Body of pancreas (tissue), 4 donors: ENCODE measurements at regions not wholly inside any gene's neighbourhood (a gene's known extent, or its start where the extent isn't known, plus 50 kb on each side); places are given as distances from the start of the nearest gene placed in this dataset.
"Not testable (repeated sequence)": the region's sequence is repeated elsewhere in the genome, so short reads cannot be mapped to it uniquely, and the experiment has no call there.

Source experiments
- ATAC-seq: fragments of 150-250 bp; one replicate; pipeline ENCODE4 v1.9.1; 2016
- DNase-seq, 4 donors: peaks; one replicate each; pipeline ENCODE4 v3.0.0-alpha.2; 2019
- H3K27ac ChIP-seq, 4 donors: fragments of 200-600 bp; sonication (generic); 1 replicate in 3 of 4; 2 replicates in 1 of 4; pipeline versions ENCODE4 v1.5.1 to v1.6.1; 2016 to 2019; ENCODE audit warnings: mild to moderate bottlenecking in 1 of 4, mixed read lengths in 1 of 4, moderate library complexity in 1 of 4
- H3K27me3 ChIP-seq, 2 donors: fragments of 200-600 bp; sonication (generic); one replicate each; pipeline ENCODE4 v1.6.0; 2016; ENCODE audit warnings: mild to moderate bottlenecking in 1 of 2
- H3K36me3 ChIP-seq, 2 donors: fragments of 200-600 bp; sonication (generic); replicated peaks in 1 of 2; 2 replicates each; pipeline ENCODE4 v1.5.1; 2016; ENCODE audit warnings: low read depth in 2 of 2; ENCODE audit not compliant: insufficient read depth in 1 of 2
- H3K4me1 ChIP-seq: fragments of 200-600 bp; sonication (generic); one replicate; pipeline ENCODE4 v1.6.0; 2016
- H3K4me3 ChIP-seq, 2 donors: fragments of 200-600 bp; sonication (generic); 1 replicate in 1 of 2; 2 replicates in 1 of 2; pipeline ENCODE4 v1.5.1; 2016 to 2019
- H3K9me3 ChIP-seq, 3 donors: fragments of 200-600 bp; sonication (generic); 1 replicate in 2 of 3; 2 replicates in 1 of 3; pipeline ENCODE4 v1.5.1; 2016
- POLR2A ChIP-seq, 3 donors: fragments of 450-650 bp; IDR thresholded peaks; one replicate each; pipeline ENCODE4 v1.6.1; 2016; ENCODE audit warnings: antibody characterized with exemption in 3 of 3, mild to moderate bottlenecking in 2 of 3
- WGBS, 2 donors: methylation state at CpG; one replicate each; pipeline ENCODE4 v1.1.5; 2017; 5-methylcytosine and 5-hydroxymethylcytosine counted together
- intact Hi-C: fragments of 100-400 bp; cut with DNase I; formaldehyde crosslinking; loops from one replicate; pipeline ENCODE4 v1.15.1; 2023
- TF ChIP-seq, protein P1 (sequence below), 7 experiments: fragments of 450-650 bp in 4 of 7; fragments of 200-600 bp in 3 of 7; sonication (generic) in 3 of 7; IDR thresholded peaks; one replicate each; pipeline ENCODE4 v1.5.1; 2016 to 2019; ENCODE audit warnings: antibody characterized with exemption in 7 of 7

DNA sequence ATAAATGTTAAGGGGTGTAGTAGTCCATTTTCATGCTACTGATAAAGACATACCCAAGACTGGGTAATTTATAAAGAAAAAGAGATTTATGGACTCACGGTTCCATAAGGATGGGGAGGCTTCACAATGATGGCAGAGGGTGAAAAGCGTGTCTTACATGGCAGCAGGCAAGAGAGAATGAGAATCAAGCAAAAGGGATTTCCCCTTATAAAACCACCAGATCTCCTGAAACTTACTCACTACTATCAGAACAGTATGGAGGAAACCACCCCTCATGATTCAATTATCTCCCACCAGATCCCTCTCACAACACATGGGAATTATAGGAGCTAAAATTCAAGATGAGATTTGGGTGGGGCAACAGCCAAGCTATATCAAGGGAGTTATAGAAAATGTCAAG, 329.2 kb downstream of the DTHD1 start:
- intact Hi-C loops, result no loop called here
- no peak for DNase-seq
- H3K27ac ChIP-seq, result no peak overlapping the region
- no peaks in the 10 kb centered on the region for H3K4me1 ChIP-seq
- TF ChIP-seq, protein P1, sequence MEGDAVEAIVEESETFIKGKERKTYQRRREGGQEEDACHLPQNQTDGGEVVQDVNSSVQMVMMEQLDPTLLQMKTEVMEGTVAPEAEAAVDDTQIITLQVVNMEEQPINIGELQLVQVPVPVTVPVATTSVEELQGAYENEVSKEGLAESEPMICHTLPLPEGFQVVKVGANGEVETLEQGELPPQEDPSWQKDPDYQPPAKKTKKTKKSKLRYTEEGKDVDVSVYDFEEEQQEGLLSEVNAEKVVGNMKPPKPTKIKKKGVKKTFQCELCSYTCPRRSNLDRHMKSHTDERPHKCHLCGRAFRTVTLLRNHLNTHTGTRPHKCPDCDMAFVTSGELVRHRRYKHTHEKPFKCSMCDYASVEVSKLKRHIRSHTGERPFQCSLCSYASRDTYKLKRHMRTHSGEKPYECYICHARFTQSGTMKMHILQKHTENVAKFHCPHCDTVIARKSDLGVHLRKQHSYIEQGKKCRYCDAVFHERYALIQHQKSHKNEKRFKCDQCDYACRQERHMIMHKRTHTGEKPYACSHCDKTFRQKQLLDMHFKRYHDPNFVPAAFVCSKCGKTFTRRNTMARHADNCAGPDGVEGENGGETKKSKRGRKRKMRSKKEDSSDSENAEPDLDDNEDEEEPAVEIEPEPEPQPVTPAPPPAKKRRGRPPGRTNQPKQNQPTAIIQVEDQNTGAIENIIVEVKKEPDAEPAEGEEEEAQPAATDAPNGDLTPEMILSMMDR (IDR thresholded peaks at IDR 0.05), result no peak
- H3K4me3 ChIP-seq, result no peak overlapping the region
- H3K36me3 ChIP-seq, result no peaks in the 10 kb centered on the region
- no peaks in the 10 kb centered on the region for H3K9me3 ChIP-seq
- ATAC-seq, result no peak
- no peaks in the 10 kb centered on the region for H3K27me3 ChIP-seq
- 64 to 77% methylated on average over 2 of the region's 2 CpGs for WGBS, 2 donors

DNA sequence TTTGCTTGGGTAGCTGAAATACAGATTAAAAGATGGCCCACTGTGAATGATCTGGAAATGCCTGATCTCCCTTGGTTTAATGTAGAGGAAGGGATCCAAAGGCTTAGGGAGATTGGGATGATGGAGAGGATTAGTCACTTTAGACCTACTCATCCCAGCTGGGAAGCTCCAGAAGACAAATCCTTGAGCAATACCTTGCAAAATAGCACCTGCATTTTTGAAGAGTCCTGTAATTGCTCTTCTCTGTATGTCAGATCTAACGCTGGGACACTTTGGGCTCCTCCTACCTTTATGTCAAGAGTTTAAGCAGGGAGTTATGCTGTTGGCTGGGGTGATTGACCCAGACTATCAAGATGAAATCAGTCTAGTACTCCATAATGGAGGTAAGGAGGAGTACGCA, 331.7 kb downstream of the DTHD1 start:
- intact Hi-C loops, H3K27ac ChIP-seq, H3K4me1 ChIP-seq, ATAC-seq, H3K36me3 ChIP-seq, H3K9me3 ChIP-seq, DNase-seq, H3K4me3 ChIP-seq, H3K27me3 ChIP-seq: not testable (repeated sequence)
- 63 to 70% methylated on average over 2 of the region's 2 CpGs for WGBS, 2 donors

DNA sequence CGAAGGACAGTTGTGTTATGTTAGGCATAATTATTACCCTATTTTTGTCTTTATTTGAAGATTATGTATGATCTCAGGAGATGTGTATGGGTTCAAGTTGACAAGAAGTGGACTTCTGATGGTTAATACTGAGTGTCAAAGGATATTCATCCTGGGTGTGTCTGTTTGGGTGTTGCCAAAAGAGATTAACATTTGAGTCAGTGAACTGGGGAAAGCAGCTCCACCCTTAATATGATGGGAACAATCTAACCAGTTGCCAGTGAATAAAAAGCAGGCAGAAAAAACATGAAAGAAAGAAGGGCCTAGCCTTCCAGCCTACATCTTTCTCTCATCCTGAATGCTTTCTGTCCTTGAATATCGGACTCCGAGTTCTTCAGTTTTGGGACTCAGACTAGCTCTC, 332.6 kb downstream of the DTHD1 start:
- no peak for TF ChIP-seq POLR2A (IDR thresholded peaks at IDR 0.05)
- TF ChIP-seq, protein P1 (IDR thresholded peaks at IDR 0.05), result no peak
- H3K4me1 ChIP-seq, result no peaks in the 10 kb centered on the region
- DNase-seq (no peak), ATAC-seq (no peak)
- H3K36me3 ChIP-seq, result no peaks in the 10 kb centered on the region
- WGBS, 2 donors, result 79 to 86% methylated on average over 3 of the region's 3 CpGs
- H3K27me3 ChIP-seq, result no peaks in the 10 kb centered on the region
- intact Hi-C loops, result no loop called here
- no peak overlapping the region for H3K4me3 ChIP-seq
- H3K9me3 ChIP-seq, result no peaks in the 10 kb centered on the region
- no peak overlapping the region for H3K27ac ChIP-seq

DNA sequence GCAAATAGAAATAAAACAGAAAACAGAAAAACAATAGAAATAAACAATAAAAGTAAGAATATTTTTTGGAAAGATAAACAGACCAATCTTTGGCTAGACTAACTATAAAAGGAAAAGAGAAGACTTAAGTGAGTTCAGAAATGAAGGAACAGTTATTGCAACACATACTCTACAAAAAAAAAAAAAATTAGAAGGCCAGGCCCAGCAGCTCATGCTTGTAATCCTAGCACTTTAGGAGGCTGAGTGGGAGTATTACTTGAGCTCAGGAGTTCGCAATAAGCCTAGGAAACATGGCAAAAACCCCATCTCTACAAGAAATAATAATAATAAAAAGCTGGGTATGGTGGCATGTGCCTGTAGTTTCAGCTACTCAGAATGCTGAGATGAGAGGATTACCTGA, 336.7 kb downstream of the DTHD1 start:
- no peaks in the 10 kb centered on the region for H3K27me3 ChIP-seq
- no peaks in the 10 kb centered on the region for H3K9me3 ChIP-seq
- no peaks in the 10 kb centered on the region for H3K36me3 ChIP-seq
- DNase-seq, result no peak
- no peak overlapping the region for H3K4me3 ChIP-seq
- TF ChIP-seq POLR2A (IDR thresholded peaks at IDR 0.05), result no peak
- TF ChIP-seq, protein P1 (IDR thresholded peaks at IDR 0.05), result no peak
- intact Hi-C loops, result no loop called here
- H3K27ac ChIP-seq, result no peak overlapping the region
- no peak for ATAC-seq
- no peaks in the 10 kb centered on the region for H3K4me1 ChIP-seq
- 58 to 64% methylated on average over 1 of the region's 1 CpG for WGBS, 2 donors

DNA sequence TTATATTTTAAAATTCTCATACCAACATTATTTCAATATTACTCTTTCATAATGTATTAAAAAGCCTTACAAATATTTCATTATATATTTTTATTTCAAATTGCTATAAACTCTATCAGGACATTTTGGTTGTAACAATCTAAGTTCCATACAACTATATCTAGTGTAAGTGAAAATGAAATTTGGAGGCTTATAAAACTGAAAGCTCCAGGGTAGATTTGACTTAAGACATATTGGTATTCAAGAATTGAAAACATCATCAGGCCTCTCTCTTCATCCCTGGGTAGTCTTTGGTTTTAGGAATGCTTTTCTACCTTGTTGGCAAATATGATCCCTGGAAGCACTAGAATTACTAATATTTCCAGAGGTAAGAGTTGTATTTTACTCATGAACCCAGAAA, 342.6 kb downstream of the DTHD1 start:
- no peak for TF ChIP-seq POLR2A (IDR thresholded peaks at IDR 0.05)
- no peak for ATAC-seq
- intact Hi-C loops, result no loop called here
- Histone ChIP-seq H3K27me3 (no peaks in the 10 kb centered on the region), H3K4me3 (no peak overlapping the region), H3K27ac (no peak overlapping the region), H3K4me1 (no peaks in the 10 kb centered on the region), H3K9me3 (no peaks in the 10 kb centered on the region), H3K36me3 (no peaks in the 10 kb centered on the region)
- no peak for DNase-seq

DNA sequence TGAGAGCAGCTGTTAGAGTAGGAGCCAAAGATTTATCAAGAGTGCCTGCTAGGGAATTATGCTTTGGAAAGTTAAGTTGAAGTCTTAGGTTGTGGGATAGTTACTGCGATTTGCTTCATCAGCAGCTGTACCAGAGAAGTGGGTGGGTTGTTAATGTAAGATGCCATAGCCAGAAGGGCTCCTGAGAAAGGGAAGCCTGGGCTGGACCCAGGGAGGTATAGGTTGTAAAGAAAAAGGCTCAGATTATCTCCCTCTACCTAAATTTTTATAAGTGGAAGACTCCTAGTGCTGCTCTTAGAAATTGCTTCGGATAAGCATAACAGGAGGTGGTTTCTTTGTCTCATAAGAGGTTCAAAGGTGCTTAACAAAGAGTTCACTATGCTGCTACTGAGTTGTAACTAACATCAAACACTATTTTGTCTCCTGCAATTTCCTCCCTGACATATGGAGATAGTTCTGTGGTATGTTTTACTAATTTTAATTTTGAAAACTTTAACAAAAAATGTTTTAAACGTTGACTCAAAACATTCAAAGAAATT, 356.9 kb downstream of the DTHD1 start:
- whole genome bisulfite sequencing, 2 donors, result 32 to 42% methylated on average over 3 of the region's 3 CpGs

More for the DNA sequence above, 356.9 kb downstream of the DTHD1 start:
- H3K27me3 ChIP-seq, result no peaks in the 10 kb centered on the region
- intact Hi-C loops, result no loop called here
- H3K36me3 ChIP-seq, result no peaks in the 10 kb centered on the region
- no peak overlapping the region for H3K27ac ChIP-seq
- H3K4me3 ChIP-seq, result no peak overlapping the region
- no peak for DNase-seq
- no peaks in the 10 kb centered on the region for H3K9me3 ChIP-seq
- TF ChIP-seq POLR2A (IDR thresholded peaks at IDR 0.05), result no peak
- TF ChIP-seq, protein P1 (IDR thresholded peaks at IDR 0.05), result no peak
- no peak for ATAC-seq
- no peaks in the 10 kb centered on the region for H3K4me1 ChIP-seq
